Mucosa of rectum (tissue), 2 donors: ENCODE measurements at regions not wholly inside any gene's neighbourhood (a gene's known extent, or its start where the extent isn't known, plus 50 kb on each side); places are given as distances from the start of the nearest gene placed in this dataset.
"Not testable (repeated sequence)": the region's sequence is repeated elsewhere in the genome, so short reads cannot be mapped to it uniquely, and the experiment has no call there.

Source experiments
- H3K27ac ChIP-seq, 2 donors: one replicate each; pipeline ENCODE4 v1.7.0; 2013; ENCODE audit warnings: inconsistent platforms in 2 of 2, low read depth in 2 of 2, low read length in 2 of 2
- H3K27me3 ChIP-seq, 2 donors: one replicate each; pipeline ENCODE4 v1.7.0; 2013; ENCODE audit warnings: low read length in 2 of 2; ENCODE audit not compliant: control insufficient read depth in 2 of 2, insufficient read depth in 2 of 2
- H3K36me3 ChIP-seq, 2 donors: one replicate each; pipeline ENCODE4 v1.7.0; 2013; ENCODE audit warnings: low read length in 2 of 2; ENCODE audit not compliant: control insufficient read depth in 2 of 2, insufficient read depth in 2 of 2
- H3K4me1 ChIP-seq, 2 donors: one replicate each; pipeline ENCODE4 v1.7.0; 2013; ENCODE audit warnings: low read length in 2 of 2, mild to moderate bottlenecking in 1 of 2; ENCODE audit not compliant: control insufficient read depth in 2 of 2, insufficient read depth in 2 of 2
- H3K4me3 ChIP-seq, 2 donors: one replicate each; pipeline ENCODE4 v1.7.0; 2013; ENCODE audit warnings: low read length in 2 of 2
- H3K9ac ChIP-seq, 2 donors: one replicate each; pipeline ENCODE4 v1.7.0; 2013; ENCODE audit warnings: low read length in 2 of 2, low read depth in 1 of 2, mild to moderate bottlenecking in 1 of 2
- H3K9me3 ChIP-seq, 2 donors: one replicate each; pipeline ENCODE4 v1.7.0; 2013; ENCODE audit warnings: low read length in 2 of 2; ENCODE audit not compliant: control insufficient read depth in 2 of 2
- donor health status: healthy.
- donor health status: Normal muscosa, but diverticular disease.

DNA sequence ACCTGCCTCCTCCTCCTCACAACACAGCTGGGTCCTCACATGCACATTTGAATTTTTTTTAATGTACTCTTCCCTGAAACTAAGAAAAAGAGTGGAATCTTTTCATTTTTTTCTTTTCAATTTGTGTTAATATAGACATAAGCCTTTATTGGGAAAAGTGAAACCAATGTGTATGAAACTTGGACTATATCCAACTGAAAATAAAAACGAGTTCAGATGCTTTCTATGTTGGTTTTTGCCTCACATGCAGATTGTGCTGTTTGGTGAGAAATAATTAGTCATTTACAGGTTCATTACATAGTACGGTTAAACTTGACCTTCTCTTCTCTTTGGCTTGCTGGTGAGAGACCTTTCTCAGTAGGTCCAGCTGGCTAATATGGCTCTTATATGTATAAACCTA is 515.2 kb upstream of the FANCL start:
- Histone ChIP-seq H3K9me3 (no peaks in the 10 kb centered on the region), H3K9ac (no peak overlapping the region), H3K4me1 (no peaks in the 10 kb centered on the region), H3K27me3 (no peaks in the 10 kb centered on the region), H3K36me3 (no peaks in the 10 kb centered on the region), H3K4me3 (no peak overlapping the region), H3K27ac (no peak overlapping the region)

DNA sequence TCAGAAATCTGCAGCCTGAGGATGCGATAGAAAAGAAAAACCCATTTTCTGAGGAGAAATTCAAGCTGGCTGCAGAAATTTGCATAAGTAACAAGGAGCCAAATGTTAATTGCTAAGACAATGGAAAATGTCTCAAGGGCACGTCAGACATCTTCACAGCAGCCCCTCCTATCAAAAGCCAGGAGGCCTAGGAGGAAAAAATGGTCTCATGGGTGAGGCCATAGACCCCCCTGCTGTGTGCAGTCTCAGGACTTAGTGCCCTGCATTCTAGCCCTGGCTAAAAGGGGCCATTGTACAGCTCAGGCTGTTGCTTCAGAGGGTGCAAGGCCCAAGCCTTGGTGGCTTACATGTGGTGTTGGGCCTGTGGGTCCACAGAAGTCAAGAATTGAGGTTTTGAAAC is 511.4 kb upstream of the FANCL start:
- not testable (repeated sequence) for H3K4me3 ChIP-seq, H3K9ac ChIP-seq, H3K4me1 ChIP-seq, H3K27ac ChIP-seq, H3K9me3 ChIP-seq, H3K36me3 ChIP-seq, H3K27me3 ChIP-seq

DNA sequence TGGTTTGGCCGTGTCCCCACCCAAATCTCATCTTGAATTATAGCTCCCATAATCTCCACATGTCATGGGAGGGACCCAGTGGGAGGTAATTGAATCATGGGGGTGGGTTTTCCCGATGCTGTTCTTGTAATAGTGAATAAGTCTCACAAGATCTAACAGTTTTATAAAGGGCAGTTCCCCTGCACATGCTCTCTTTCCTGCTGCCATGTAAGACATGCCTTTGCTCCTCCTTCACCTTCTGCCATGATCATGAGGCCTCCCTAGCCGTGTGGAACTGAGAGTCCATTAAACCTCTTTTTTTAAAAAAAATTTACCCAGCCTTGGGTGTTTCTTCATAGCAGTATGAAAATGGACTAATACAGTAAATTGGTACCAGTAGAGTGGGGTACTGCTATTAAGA is 510.6 kb upstream of the FANCL start:
- not testable (repeated sequence) for H3K9ac ChIP-seq, H3K4me3 ChIP-seq, H3K36me3 ChIP-seq, H3K9me3 ChIP-seq, H3K27me3 ChIP-seq, H3K4me1 ChIP-seq, H3K27ac ChIP-seq

DNA sequence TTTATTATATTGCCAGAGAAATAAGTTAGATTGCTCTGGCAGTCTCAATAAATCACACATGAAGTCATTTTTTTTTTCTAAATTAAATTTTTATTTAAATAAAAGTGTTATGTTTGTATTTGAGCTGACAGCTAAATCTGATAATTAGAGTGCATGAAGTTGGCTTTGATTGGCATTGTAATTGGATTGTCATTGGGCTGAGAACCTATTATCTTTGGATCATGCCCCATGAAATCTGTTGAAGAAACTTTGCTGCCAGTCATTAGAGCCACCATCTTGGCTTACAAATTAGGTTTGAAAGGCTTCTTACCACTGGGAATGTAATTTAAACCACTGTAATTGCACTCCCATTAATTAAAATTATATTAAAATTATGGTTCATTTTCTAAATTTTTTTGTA is 507.9 kb upstream of the FANCL start:
- no peaks in the 10 kb centered on the region for H3K9me3 ChIP-seq

DNA sequence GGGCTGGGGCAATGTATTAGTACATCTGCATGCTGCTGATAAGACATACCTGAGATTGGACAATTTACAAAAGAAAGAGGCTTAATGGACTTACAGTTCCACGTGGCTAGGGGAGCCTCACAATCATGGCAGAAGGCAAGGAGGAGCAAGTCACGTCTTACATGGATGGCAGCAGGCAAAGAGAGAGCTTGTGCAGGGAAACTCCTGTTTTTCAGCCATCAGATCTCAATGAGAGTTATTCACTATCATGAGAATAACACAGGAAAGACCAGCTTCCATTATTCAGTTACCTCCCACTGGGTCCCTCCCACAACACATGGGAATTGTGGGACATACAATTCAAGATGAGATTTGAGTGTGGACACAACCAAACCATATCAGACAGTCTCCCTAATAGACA is 504.2 kb upstream of the FANCL start:
- not testable (repeated sequence) for H3K36me3 ChIP-seq, H3K9me3 ChIP-seq, H3K4me3 ChIP-seq, H3K4me1 ChIP-seq, H3K27ac ChIP-seq, H3K27me3 ChIP-seq, H3K9ac ChIP-seq

More for the DNA sequence above, 507.9 kb upstream of the FANCL start:
- H3K9ac ChIP-seq, result no peak overlapping the region
- no peaks in the 10 kb centered on the region for H3K4me1 ChIP-seq
- no peak overlapping the region for H3K27ac ChIP-seq
- H3K27me3 ChIP-seq, result no peaks in the 10 kb centered on the region
- no peak overlapping the region for H3K4me3 ChIP-seq
- no peaks in the 10 kb centered on the region for H3K36me3 ChIP-seq

DNA sequence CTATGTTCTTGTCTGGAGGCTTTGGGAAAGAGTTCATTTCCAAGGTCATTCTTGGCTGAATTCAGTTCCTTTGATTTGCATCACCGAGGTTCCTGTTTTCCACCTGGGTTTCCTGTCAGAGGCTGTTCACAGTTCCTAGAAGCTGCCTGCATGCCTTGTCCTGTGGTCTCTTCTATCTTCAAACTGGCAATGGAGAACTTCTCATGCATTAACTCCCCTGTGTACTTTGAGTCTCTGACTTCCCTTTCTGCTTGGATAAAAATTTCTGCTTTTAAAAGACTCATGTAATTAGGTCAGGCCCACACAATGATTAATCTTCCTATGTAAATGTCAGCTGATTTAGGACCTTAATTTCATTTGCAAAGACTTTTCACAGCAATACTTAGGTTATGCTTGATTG is 499.3 kb upstream of the FANCL start:
- H3K9me3 ChIP-seq, result no peaks in the 10 kb centered on the region
- H3K9ac ChIP-seq, result no peak overlapping the region
- no peak overlapping the region for H3K4me3 ChIP-seq
- no peak overlapping the region for H3K27ac ChIP-seq
- no peaks in the 10 kb centered on the region for H3K4me1 ChIP-seq
- H3K36me3 ChIP-seq, result no peaks in the 10 kb centered on the region
- H3K27me3 ChIP-seq, result no peaks in the 10 kb centered on the region

DNA sequence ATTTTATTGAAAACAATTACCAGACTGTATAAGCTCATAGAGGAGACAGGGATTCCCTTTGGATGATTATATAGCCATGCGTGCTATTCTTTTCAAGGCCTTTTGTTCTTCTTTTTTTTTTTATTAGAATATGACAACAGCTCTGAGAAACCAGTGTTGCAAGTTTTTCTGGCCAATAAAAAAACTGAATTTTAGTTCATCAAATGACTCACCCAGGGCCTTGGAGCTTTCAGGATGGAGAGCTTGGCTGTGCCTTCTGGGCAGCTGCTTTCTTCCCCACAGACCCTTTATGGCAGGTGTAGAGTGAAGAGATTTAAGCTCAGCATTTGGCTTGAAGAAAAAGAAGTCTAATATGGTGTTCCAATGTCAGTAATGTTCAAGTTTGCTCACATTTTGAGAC is 497.9 kb upstream of the FANCL start:
- Histone ChIP-seq H3K27ac (no peak overlapping the region), H3K9ac (no peak overlapping the region), H3K4me3 (no peak overlapping the region), H3K9me3 (no peaks in the 10 kb centered on the region), H3K36me3 (no peaks in the 10 kb centered on the region), H3K27me3 (no peaks in the 10 kb centered on the region), H3K4me1 (no peaks in the 10 kb centered on the region)

DNA sequence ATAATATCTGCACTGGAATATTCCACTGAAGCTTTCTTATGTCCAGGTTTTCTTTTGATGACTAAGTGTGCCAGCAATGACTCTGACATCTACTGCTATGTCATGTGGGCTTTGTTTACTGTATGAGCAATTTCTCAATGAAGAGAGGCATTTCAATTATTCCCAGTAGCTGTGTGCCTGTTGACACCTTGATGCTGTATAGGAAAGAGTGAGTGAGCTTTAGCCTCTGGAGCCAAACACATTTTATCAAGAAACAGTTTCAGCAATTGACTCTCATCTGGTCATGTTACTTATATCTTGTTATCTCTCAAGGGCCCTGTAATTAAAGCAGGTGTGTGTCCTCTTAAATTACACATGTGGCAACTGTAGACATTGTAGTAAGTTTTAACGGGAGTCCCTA is 493.2 kb upstream of the FANCL start:
- H3K9me3 ChIP-seq, result no peaks in the 10 kb centered on the region
- H3K9ac ChIP-seq, result no peak overlapping the region
- H3K4me1 ChIP-seq, result no peaks in the 10 kb centered on the region
- H3K4me3 ChIP-seq, result no peak overlapping the region
- no peak overlapping the region for H3K27ac ChIP-seq
- H3K36me3 ChIP-seq, result no peaks in the 10 kb centered on the region
- H3K27me3 ChIP-seq, result no peaks in the 10 kb centered on the region

DNA sequence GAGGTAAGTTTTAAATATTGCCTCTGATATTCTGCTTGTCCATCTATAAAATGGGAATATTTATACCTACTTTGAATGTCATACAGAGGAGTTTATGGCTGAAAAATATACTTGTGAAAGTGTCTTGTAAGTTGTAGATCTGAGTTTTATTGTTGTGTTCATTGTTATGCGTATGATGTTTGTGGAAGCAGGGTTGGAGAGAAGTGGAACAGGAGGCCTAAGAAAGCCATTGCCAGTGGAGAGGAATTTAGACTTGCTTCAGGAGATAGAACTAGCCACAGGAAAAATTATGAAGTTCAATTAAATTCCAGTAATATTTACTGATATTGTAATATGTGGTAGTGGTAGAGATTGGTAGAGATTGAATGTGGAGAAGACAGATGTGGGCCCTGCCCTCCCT is 491.9 kb upstream of the FANCL start:
- H3K9me3 ChIP-seq, result no peaks in the 10 kb centered on the region
- H3K27me3 ChIP-seq, result no peaks in the 10 kb centered on the region
- H3K4me3 ChIP-seq, result no peak overlapping the region
- no peaks in the 10 kb centered on the region for H3K36me3 ChIP-seq
- no peak overlapping the region for H3K9ac ChIP-seq
- H3K4me1 ChIP-seq, result no peaks in the 10 kb centered on the region
- no peak overlapping the region for H3K27ac ChIP-seq

DNA sequence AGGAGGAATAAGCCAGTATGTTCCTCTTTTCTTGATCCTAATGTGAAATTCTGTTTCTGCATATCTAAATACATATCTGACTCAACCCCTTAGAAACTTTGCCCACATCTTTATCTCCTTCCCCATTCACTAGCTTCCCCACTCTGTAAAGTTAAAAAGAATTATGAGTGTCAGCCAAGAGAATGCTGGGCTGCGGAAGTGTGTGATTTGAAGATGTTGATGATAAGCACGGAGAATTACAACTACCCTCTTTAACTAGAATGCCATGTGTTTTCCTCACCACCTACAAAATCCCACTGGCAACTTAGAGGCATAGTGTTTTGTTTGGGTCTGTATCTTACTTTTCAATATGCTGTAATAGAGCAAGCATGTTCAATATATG is 490.4 kb upstream of the FANCL start:
- Histone ChIP-seq H3K4me1 (no peaks in the 10 kb centered on the region), H3K27ac (no peak overlapping the region), H3K27me3 (no peaks in the 10 kb centered on the region), H3K4me3 (no peak overlapping the region), H3K9me3 (no peaks in the 10 kb centered on the region), H3K9ac (no peak overlapping the region), H3K36me3 (no peaks in the 10 kb centered on the region)

DNA sequence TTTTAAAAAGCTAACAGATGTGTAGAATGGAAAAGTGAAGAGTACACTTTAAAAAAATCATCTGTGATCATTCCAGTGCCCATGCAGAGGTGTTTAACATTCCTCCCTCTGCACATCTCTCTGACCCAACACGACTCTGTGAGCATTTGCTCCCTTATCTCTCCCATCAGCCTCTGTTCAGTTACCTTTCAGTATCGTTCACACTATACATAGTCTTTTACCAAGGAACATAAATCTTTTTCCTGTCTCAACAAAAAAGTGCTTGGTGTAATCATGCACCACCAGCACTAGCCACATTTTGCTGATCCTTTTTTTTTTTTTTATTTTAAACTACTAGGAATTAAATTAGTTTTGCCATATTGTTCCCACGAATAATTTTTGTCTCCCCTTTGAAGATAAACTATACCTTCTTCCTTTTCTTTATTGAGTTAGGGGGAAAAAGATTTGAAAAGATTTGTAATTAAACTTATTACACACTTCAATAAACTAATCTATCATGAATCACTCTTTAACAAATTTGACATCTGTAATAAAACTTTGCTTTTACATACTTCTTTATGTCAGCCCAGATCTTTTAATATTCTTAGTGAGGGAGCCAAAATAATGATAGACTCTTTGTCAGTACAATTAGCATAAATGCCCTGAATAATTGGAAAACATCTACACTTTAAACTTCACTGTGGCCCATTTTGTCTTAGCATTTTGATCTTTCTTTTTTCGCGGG is 489.8 kb upstream of the FANCL start:
- H3K4me1 ChIP-seq, result no peaks in the 10 kb centered on the region
- no peaks in the 10 kb centered on the region for H3K36me3 ChIP-seq
- H3K4me3 ChIP-seq, result no peak overlapping the region
- H3K9me3 ChIP-seq, result no peaks in the 10 kb centered on the region
- H3K27me3 ChIP-seq, result no peaks in the 10 kb centered on the region
- no peak overlapping the region for H3K27ac ChIP-seq
- no peak overlapping the region for H3K9ac ChIP-seq
